GM18870 (cell line): ENCODE measurements at regions not wholly inside any gene's neighbourhood (a gene's known extent, or its start where the extent isn't known, plus 50 kb on each side); places are given as distances from the start of the nearest gene placed in this dataset.
A peak's percentile ranks its signal among the peaks of the same experiment; 100 is the strongest.
"Not testable (repeated sequence)": the region's sequence is repeated elsewhere in the genome, so short reads cannot be mapped to it uniquely, and the experiment has no call there.

Experiments
- ATAC-seq: cut with Tn5 transposase; IDR thresholded peaks from one replicate; pipeline ENCODE4 v1.9.1; 2021; ENCODE audit warnings: moderate library complexity; ENCODE audit not compliant: unreplicated experiment

GRCh38 chr2:58788402-58788801 is 547.3 kb upstream of the FANCL start:
- ATAC-seq: no peak

GRCh38 chr2:58770846-58771245 is 529.7 kb upstream of the FANCL start:
- no peak for ATAC-seq

GRCh38 chr2:58769864-58770234 is 528.7 kb upstream of the FANCL start:
- ATAC-seq: no peak

GRCh38 chr2:58769111-58769863 is 528.2 kb upstream of the FANCL start:
- ATAC-seq: no peak

GRCh38 chr2:58768715-58769080 is 527.6 kb upstream of the FANCL start:
- no peak for ATAC-seq

GRCh38 chr2:58767828-58768714 is 526.9 kb upstream of the FANCL start:
- ATAC-seq: no peak

GRCh38 chr2:58764338-58765104 is 523.4 kb upstream of the FANCL start:
- no peak for ATAC-seq

- peak; percentile 59 for ATAC-seq
Measured at GRCh38 chr2:58762176-58762781, 521.2 kb upstream of the FANCL start.

GRCh38 chr2:58757971-58758370 is 516.8 kb upstream of the FANCL start:
- no peak for ATAC-seq

- no peak for ATAC-seq
Measured at GRCh38 chr2:58756336-58756735, 515.2 kb upstream of the FANCL start.

- ATAC-seq: not testable (repeated sequence)
Measured at GRCh38 chr2:58752507-58752906, 511.4 kb upstream of the FANCL start.

- ATAC-seq: not testable (repeated sequence)
Measured at GRCh38 chr2:58751676-58752075, 510.6 kb upstream of the FANCL start.

- ATAC-seq: no peak
Measured at GRCh38 chr2:58749041-58749440, 507.9 kb upstream of the FANCL start.

GRCh38 chr2:58745334-58745733 is 504.2 kb upstream of the FANCL start:
- not testable (repeated sequence) for ATAC-seq

- no peak for ATAC-seq
Measured at GRCh38 chr2:58740426-58740825, 499.3 kb upstream of the FANCL start.

GRCh38 chr2:58739033-58739432 is 497.9 kb upstream of the FANCL start:
- ATAC-seq: no peak

- ATAC-seq: no peak
Measured at GRCh38 chr2:58734365-58734764, 493.2 kb upstream of the FANCL start.

GRCh38 chr2:58732999-58733398 is 491.9 kb upstream of the FANCL start:
- no peak for ATAC-seq

- no peak for ATAC-seq
Measured at GRCh38 chr2:58731488-58731869, 490.4 kb upstream of the FANCL start.

- ATAC-seq: no peak
Measured at GRCh38 chr2:58730764-58731487, 489.8 kb upstream of the FANCL start.
